GM03348 (cell line): ENCODE measurements at regions not wholly inside any gene's neighbourhood (a gene's known extent, or its start where the extent isn't known, plus 50 kb on each side); places are given as distances from the start of the nearest gene placed in this dataset.

ENCODE experiments used
- DNase-seq: peaks from one replicate; pipeline ENCODE4 v3.0.0; 2012; ENCODE audit warnings: low spot score

GRCh38 chr22:48745842-48746788, 1081.6 kb downstream of the BRD1 start:
- DNase-seq: peak; percentile 2

DNA sequence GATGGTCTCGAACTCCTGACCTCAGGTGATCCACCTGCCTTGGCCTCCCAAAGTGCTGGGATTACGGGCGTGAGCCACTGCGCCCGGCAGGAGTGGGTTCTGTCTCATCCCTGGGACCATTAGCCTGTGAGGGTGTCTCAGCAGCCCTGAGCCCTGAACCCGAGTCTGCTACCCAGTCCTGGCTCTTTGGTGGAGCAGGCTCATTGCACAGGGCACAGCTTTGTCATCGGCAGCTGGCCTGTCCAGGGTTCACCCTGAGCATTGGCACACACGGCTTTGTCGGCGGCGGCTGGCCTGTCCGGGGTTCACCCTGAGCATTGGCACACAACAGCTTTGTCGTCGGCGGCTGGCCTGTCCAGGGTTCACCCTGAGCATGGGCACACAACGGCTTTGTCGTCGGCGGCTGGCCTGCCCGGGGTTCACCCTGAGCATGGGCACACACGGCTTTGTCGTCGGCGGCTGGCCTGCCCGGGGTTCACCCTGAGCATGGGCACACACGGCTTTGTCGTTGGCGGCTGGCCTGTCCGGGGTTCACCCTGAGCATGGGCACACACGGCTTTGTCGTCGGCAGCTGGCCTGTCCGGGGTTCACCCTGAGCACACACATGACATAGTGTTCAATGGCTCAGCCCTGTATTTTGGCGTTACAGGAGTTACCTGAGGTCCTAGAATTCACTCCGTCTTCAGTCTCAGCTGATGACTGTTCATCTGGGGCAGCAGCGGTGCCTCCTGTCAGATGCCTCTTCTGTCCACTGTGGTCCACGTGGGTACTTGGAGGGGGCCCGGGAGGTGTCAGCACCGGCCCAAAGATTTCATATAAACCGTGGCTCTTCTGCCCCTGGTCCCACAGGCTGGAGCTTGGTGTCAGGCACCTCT, 1082.5 kb downstream of the BRD1 start:
- no peak for DNase-seq

- no peak for DNase-seq
Measured at GRCh38 chr22:48744283-48744641, 1083.4 kb downstream of the BRD1 start.

GRCh38 chr22:48743601-48744282, 1083.9 kb downstream of the BRD1 start:
- no peak for DNase-seq

DNA sequence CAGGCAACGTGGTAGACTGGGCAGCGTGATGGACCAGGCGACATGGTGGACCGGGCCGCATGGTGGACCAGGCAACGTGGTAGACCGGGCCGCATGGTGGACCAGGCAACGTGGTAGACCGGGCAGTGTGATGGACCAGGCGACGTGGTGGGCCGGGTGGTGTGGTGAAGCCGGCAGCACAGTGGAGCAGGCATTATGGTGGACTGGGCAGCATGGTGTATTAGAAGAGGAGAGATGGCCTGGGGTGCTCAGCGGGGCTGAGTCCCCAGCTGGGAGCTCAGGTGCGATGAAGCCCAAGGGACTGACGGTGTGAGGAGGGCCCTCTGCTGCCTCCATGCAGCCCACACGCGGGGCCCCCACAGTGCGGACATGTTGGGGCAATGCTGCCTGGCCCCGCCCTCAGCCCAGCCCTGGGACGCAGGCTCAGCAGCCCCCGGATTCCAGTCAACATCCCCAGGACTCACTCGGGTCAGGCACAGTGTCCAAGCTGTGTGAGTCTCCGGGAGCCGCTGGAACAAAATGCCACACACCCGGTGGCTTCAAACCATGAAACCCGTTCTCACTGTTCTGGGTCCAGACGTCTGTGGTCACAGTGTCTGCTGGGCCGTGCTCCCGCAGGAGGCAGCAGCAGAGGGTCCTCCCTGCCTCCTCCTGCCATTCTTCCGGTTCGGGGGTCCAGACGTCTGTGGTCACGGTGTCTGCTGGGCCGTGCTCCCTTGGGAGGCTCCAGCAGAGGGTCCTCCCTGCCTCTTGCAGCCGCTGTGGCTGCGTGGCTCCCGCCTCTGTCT, 1084.9 kb downstream of the BRD1 start:
- DNase-seq: no peak

GRCh38 chr22:48742191-48742555, 1085.5 kb downstream of the BRD1 start:
- DNase-seq: no peak

DNA sequence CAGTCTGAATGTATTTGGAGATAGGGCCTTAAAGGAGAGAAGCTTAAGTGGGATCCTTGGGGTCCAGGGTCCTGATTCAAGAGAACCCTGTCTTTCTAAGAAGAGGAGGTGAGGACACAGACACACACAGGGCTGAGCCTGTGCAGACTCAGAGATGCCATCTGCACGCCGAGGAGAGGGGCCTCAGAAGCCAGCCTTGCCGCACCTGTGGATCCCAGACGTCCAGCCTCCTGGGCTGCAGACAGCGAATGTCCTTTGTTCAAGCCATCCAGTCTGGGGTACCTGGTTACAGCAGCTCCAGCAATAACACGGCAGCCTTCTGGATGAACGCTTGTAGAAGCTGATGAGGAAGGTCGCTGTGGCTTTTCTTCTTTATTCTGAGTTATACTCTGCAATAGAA, 1086.1 kb downstream of the BRD1 start:
- no peak for DNase-seq

DNA sequence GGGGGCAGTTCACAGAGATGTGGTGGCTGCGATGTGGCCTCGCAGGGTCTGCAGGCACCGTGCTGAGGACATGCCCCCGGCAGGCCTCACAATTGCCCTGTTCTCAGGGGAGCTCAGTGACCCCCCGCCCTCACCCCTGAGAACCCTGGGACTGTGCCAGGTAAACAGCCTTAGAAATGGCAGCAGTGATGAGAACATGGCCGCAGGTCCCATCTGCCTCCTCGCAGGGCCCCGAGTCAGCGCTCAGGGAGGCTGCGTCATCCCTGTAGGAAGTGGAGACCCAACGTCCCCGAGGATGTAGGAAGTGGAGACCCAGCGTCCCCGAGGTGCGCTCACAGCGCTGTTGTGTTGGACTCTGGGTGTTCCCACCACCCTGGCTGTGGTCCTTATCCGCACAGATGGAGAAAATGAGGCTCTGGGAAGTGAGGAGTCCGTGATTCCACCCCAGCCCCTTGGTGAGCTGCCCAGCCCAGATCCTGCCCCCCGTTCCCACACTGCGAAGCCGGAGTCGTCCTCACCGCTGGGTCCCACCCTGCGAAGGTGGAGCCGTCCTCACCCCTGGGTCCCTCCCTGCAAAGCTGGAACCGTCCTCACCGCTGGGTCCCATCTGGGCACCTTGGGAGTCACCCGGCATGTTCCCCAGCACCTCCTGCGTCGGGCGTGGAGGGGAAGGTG, 1086.8 kb downstream of the BRD1 start:
- DNase-seq: no peak

DNA sequence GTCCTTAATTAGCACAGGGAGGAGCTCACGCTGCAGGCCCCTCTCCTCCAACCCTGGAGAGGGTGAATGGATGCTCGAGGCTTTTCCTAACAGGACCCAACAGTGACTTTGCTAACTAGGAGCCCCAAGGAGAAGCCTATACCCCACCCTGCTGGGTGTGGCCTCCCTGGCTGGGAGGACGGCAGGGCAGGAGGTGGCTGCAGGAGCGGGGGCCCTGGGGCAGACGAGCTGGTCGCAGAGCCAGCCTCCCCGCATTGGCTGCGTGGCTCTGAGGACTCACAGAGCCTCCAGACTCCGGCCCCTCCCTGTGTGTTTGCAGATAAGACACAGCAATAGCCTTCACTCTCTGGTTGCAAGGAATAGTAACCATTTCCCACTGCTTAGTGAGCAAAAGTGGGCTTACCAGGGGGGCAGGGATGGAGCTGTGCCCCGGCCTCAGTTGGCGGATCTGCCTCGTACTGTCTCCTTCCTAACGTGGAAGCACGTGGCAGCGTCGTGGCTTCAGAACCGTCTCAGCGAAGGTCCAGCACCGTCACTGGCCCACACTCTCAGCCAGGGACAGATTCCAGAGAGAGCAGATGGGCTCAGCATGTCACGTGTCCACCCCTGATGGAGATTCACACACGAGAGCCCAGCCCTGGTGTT, 1087.5 kb downstream of the BRD1 start:
- no peak for DNase-seq

DNA sequence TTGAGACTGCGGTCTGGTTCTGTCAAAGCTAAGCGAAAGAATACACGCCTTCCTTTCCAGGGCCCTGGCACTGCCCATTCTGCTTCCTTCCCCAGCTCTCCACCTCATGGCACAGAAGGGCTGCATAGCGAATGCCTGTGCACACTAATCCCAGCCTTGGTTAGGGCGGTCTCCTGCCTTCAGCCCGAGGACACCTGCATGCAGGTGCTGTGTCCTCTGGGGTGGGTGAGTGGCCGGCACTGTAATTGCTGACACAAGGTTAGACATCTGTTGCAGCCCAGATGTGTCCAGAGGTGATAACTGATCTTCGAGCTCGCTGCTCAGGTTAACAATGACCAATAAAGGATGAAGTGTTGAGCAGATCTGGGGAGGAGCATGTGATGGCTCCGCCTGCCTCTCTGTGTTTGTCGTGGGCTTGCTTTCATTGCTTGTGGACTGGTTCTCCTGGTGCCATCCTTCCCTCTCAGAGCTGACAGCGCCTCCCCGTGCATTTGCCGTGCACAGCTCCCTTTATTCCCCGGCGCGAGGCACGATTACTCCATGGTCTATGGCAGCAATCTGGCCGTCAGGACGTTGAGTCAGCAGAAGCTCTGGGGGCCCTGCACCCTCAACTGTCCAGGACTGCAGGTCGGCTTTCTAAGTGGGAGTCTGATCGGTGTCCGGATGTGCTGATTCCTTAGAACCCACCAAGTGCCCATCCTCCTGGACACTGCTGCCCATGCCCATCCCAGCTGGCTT, 1088.2 kb downstream of the BRD1 start:
- DNase-seq: no peak

DNA sequence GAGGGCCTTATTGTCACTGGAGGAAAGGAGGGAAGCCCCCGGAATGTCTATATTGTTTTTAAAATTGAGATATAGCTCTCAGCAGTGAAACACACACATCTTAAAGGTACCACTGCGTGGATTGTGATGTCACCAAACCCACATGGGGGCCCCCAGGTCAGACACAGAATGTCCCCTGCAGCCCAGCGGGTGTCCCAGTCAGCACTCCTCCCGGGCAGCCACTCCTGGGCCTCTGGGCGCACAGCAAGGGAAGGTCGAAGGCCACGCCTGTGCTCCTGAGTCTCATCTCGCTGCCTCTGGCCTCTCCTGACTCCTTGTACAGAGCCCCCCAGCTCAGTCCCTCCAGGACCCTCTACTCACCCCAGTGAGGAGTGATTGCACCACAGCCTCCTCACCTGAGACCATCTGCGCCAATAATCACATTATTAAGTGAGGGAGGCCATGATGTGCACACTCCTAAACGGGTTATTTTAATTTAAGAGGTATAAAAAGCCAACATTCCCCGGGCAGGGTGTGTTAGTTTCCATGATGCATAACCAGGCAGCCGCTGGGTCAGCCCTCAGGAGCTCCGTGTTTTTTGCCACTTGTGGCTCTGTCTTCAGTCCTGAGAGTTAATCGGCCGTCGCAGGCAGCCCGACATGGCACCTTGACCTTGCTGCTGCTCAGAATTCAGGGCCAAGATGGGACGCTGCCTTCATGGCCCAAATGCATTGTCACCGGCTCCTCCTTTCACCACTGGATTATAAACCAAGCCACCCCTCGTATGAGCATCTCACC, 1089.3 kb downstream of the BRD1 start:
- no peak for DNase-seq

- no peak for DNase-seq
Measured at GRCh38 chr22:48737461-48738203, 1090.0 kb downstream of the BRD1 start.

DNA sequence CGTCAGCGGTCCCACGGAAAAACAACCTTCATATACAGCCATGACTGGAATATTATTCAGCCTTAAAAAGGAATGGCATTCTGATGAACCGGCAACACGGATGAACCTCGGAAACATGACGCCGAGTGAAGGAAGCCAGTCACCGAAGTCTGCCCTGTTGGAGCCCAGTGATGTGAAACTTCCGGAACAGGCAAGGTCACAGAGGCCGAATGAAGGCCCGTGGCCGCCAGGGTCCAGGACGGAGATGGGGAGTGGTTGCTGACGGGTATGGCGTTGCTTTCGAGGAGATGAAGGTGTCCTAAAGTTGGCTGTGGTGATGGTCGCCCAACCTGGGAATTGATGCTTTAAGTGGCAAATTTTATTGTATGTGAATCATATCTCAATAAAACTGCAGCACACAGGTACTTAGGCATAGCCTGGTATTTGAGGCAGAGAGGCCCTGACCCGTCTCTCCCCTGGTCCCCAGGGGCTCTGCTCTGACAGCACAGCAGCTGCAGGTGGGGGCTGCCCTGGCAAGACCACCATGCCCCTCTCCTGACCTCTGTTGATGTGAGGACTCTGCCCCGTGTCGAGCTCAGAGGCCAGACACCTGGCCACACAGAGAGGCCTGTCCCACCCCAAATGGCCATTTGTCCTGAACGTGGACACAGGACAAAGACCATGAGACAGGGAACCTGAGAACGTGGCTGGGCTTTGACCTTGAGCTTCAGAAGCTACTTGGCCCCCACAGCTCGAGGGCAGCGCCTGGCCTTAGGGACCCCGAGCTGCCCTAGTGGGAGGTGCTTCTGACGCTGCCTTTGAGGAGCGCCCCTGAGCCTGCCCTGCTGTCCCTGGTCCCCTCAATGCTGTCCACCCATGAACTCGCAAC, 1090.8 kb downstream of the BRD1 start:
- DNase-seq: no peak

- DNase-seq: no peak
Measured at GRCh38 chr22:48734961-48735360, 1092.7 kb downstream of the BRD1 start.

DNA sequence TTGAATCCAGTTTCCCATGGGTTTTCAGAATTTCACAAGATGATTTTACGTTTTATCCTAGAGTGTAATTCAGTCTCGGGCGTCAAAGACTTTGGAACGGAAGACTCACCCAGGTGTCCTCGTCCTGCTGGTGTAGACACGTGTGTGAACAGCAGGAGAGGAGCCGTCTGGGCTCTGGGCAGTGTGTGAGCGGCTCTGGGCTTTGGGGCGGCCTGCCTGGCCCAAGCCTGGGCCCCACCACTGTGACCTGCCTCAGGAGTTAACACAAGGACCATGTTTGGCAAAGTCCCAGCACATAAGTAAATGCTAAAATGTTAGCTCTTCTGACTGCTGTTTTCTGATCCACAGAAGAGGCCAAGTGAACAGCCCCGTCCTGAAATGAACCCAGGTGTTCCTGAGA, 1093.3 kb downstream of the BRD1 start:
- no peak for DNase-seq

- no peak for DNase-seq
Measured at GRCh38 chr22:48729499-48730171, 1098.0 kb downstream of the BRD1 start.
